A549 (cell line): ENCODE measurements at regions not wholly inside any gene's neighbourhood (a gene's known extent, or its start where the extent isn't known, plus 50 kb on each side); places are given as distances from the start of the nearest gene placed in this dataset.

ENCODE experiments used
- ATAC-seq, 2 experiments: fragments of 200-7000 bp in 1 of 2; fragments of >200 bp in 1 of 2; cut with Nextera tagmentation in 1 of 2; cut with Tn5 transposase in 1 of 2; 3 replicates each; pipeline versions ENCODE4 v1.8.0 to v1.9.1; 2018 to 2020; ENCODE audit warnings: mild to moderate bottlenecking in 1 of 2, moderate library complexity in 1 of 2
- CTCF ChIA-PET: fragments of 300-600 bp; sonication (Branson Sonifier 250); formaldehyde crosslinking; extraction: SDS; loops from one replicate; lab custom pipeline; 2021; ENCODE audit warnings: antibody characterized with exemption, inconsistent platforms; lab: Yijun Ruan, JAX
- POLR2A ChIA-PET: fragments of 350-600 bp; formaldehyde crosslinking; extraction: SDS; loops from one replicate; lab custom pipeline; 2021; ENCODE audit warnings: antibody characterized with exemption, inconsistent platforms; lab: Yijun Ruan, JAX
- DNase-seq, 2 experiments: peaks; one replicate each; pipeline versions ENCODE4 v3.0.0 to v3.0.0-alpha.2; 2011 to 2016; ENCODE audit warnings: low read depth in 1 of 2, low spot score in 1 of 2
- FAIRE-seq: peaks from 2 replicates; lab custom pipeline; 2011; peaks lifted over from hg19 to GRCh38; lab: Jason Lieb, UNC
- H3K27ac ChIP-seq, 2 experiments: fragments of >200 bp; sonication (Bioruptor Twin); formaldehyde crosslinking; 3 replicates each; pipeline ENCODE4 v1.5.1; 2016 to 2017
- H3K4me1 ChIP-seq: fragments of >200 bp; sonication (Bioruptor Twin); formaldehyde crosslinking; 3 replicates; pipeline ENCODE4 v1.6.1; 2016
- H3K4me2 ChIP-seq: fragments of >200 bp; sonication (Bioruptor Twin); formaldehyde crosslinking; 3 replicates; pipeline ENCODE4 v1.6.1; 2016
- H3K4me3 ChIP-seq: fragments of >200 bp; sonication (Bioruptor Twin); formaldehyde crosslinking; 3 replicates; pipeline ENCODE4 v1.5.1; 2016
- H3K9me3 ChIP-seq: fragments of >200 bp; sonication (Bioruptor Twin); formaldehyde crosslinking; 3 replicates; pipeline ENCODE4 v1.6.1; 2016
- CBX2 ChIP-seq: fragments of 200-600 bp; sonication (generic); IDR thresholded peaks from 2 replicates; pipeline ENCODE4 v1.6.1; 2016; ENCODE audit warnings: low read depth, mild to moderate bottlenecking, borderline replicate concordance
- CBX8 ChIP-seq: fragments of 200-600 bp; sonication (generic); IDR thresholded peaks from 2 replicates; pipeline ENCODE4 v1.6.1; 2016
- CHD2 ChIP-seq: fragments of 150-350 bp; IDR thresholded peaks from 2 replicates; pipeline ENCODE4 v1.6.1; 2014; ENCODE audit warnings: low read length; ENCODE audit not compliant: partially characterized antibody
- EHMT2 ChIP-seq: fragments of 200-600 bp; sonication (generic); IDR thresholded peaks from 2 replicates; pipeline ENCODE4 v1.6.1; 2016; ENCODE audit warnings: antibody characterized with exemption, low read depth, mild to moderate bottlenecking, moderate library complexity
- ESRRA ChIP-seq: fragments of 150-350 bp; IDR thresholded peaks from 2 replicates; pipeline ENCODE4 v1.6.1; 2014; ENCODE audit warnings: mild to moderate bottlenecking, low read length, borderline replicate concordance
- GATA3 ChIP-seq: IDR thresholded peaks from 2 replicates; pipeline ENCODE4 v1.6.1; 2012; ENCODE audit warnings: borderline replicate concordance
- HOXA7 ChIP-seq: fragments of 250-450 bp; sonication (Bioruptor Pico); IDR thresholded peaks from 2 replicates; pipeline ENCODE4 v1.5.0; 2020; ENCODE audit warnings: mild to moderate bottlenecking, moderate library complexity
- HOXB5 ChIP-seq: fragments of 250-450 bp; sonication (Bioruptor Pico); IDR thresholded peaks from 2 replicates; pipeline ENCODE4 v1.5.0; 2020; ENCODE audit warnings: mild to moderate bottlenecking, moderate library complexity
- JUN ChIP-seq, 2 experiments: fragments of >200 bp; sonication (Bioruptor Twin); formaldehyde crosslinking; IDR thresholded peaks; 2 replicates in 1 of 2; 3 replicates in 1 of 2; pipeline ENCODE4 v1.6.1; 2016 to 2017
- JUNB ChIP-seq: fragments of >200 bp; sonication (Bioruptor Twin); formaldehyde crosslinking; IDR thresholded peaks from 2 replicates; pipeline ENCODE4 v1.6.1; 2016
- PHF8 ChIP-seq: fragments of 200-600 bp; sonication (generic); IDR thresholded peaks from 2 replicates; pipeline ENCODE4 v1.6.1; 2016; ENCODE audit warnings: low read depth, mild to moderate bottlenecking, antibody characterized with exemption, moderate library complexity, borderline replicate concordance
- POLR2A ChIP-seq: IDR thresholded peaks from 2 replicates; pipeline ENCODE4 v1.6.1; 2012; ENCODE audit warnings: mild to moderate bottlenecking, low read length
- RARB ChIP-seq: fragments of 250-450 bp; sonication (Bioruptor Pico); IDR thresholded peaks from 2 replicates; pipeline ENCODE4 v1.8.0; 2021; ENCODE audit warnings: mild to moderate bottlenecking, moderate library complexity
- RCOR1 ChIP-seq: fragments of 150-350 bp; IDR thresholded peaks from 2 replicates; pipeline ENCODE4 v1.6.1; 2014; ENCODE audit warnings: antibody characterized with exemption, low read length, low read depth
- RFX5 ChIP-seq: fragments of 450-650 bp; IDR thresholded peaks from 2 replicates; pipeline ENCODE4 v1.7.1; 2014; ENCODE audit warnings: antibody characterized with exemption, mild to moderate bottlenecking, moderate library complexity
- ZC3H11A ChIP-seq: fragments of 450-650 bp; IDR thresholded peaks from 2 replicates; pipeline ENCODE4 v1.6.1; 2014; ENCODE audit warnings: antibody characterized with exemption, mild to moderate bottlenecking
- ZFP36 ChIP-seq: fragments of 450-650 bp; IDR thresholded peaks from 2 replicates; pipeline ENCODE4 v1.6.1; 2014; ENCODE audit warnings: borderline replicate concordance; ENCODE audit not compliant: partially characterized antibody
- ZSCAN20 ChIP-seq: fragments of 250-450 bp; sonication (Bioruptor Pico); IDR thresholded peaks from 2 replicates; pipeline ENCODE4 v1.8.0; 2022; ENCODE audit warnings: mild to moderate bottlenecking, moderate library complexity
- WGBS: methylation state at CpG from one replicate; pipeline ENCODE4 v1.1.6; 2017; ENCODE audit errors: missing lambda C conversion rate; 5-methylcytosine and 5-hydroxymethylcytosine counted together
- TF ChIP-seq, protein P1 (sequence below): fragments of 450-650 bp; IDR thresholded peaks from 2 replicates; pipeline ENCODE4 v1.6.1; 2014; ENCODE audit warnings: antibody characterized with exemption
- TF ChIP-seq, protein P2 (sequence below): fragments of 250-450 bp; sonication (Bioruptor Pico); IDR thresholded peaks from 2 replicates; pipeline ENCODE4 v1.5.0; 2020; ENCODE audit warnings: low read depth, mild to moderate bottlenecking, moderate library complexity
- TF ChIP-seq, protein P3 (sequence below): fragments of 150-350 bp; IDR thresholded peaks from 2 replicates; pipeline ENCODE4 v1.6.1; 2014; ENCODE audit warnings: low read depth, mild to moderate bottlenecking, low read length
- TF ChIP-seq, protein P4 (sequence below): fragments of >200 bp; sonication (Bioruptor Twin); formaldehyde crosslinking; IDR thresholded peaks from 3 replicates; pipeline ENCODE4 v1.5.1; 2016
- TF ChIP-seq, protein P5 (sequence below): fragments of 200-600 bp; sonication (generic); IDR thresholded peaks from 2 replicates; pipeline ENCODE4 v1.6.1; 2016; ENCODE audit warnings: antibody characterized with exemption, mild to moderate bottlenecking, moderate library complexity

DNA sequence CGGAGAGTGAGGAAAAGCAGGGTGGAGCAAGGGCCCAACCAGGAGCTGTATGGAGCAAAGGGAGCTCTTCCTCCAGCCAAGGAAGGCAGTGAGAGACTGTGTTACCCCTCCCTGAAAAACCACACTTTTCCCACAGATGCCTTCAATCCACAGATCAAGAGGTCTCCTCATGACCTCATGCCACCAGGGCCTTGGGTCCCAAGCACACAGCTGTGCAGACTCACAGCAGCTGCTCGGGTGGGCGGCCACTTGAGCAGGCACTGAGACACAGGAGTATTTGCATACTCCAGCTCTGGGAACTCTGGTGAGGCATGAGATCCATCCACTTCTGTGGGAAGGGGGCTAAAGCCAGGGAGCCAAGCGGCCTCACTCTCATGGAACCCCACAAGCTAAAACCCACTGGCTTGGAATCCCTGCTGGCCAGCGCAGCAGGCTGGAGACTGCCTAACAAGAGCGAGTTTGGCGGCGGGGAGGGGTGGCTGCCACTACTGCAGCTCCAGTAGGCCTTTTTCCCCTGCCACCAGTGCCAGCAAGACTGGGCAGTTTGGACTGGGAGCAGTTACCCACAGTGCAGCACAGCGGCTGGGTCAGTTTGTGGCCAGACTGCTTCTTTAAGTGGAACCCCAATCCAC is 880.6 kb upstream of the ARPP21 start:
- TF ChIP-seq GATA3 (no peak), EHMT2 (no peak), JUNB (no peak), RFX5 (no peak), JUN (IDR thresholded peaks at IDR 0.05) (no peak)
- H3K4me1 ChIP-seq = no peaks in the 10 kb centered on the region
- FAIRE-seq = no peak
- H3K4me3 ChIP-seq = no peak overlapping the region
- no peak overlapping the region for H3K27ac ChIP-seq
- H3K9me3 ChIP-seq = no peaks in the 10 kb centered on the region; the same call in 2 of the 3 replicates
- WGBS = 39% methylated on average over 5 of the region's 9 CpGs
- H3K4me2 ChIP-seq = no peak overlapping the region
- DNase-seq = no peak
- ChIA-PET CTCF (no interaction called here), POLR2A (no interaction called here)
- ATAC-seq = no peak

DNA sequence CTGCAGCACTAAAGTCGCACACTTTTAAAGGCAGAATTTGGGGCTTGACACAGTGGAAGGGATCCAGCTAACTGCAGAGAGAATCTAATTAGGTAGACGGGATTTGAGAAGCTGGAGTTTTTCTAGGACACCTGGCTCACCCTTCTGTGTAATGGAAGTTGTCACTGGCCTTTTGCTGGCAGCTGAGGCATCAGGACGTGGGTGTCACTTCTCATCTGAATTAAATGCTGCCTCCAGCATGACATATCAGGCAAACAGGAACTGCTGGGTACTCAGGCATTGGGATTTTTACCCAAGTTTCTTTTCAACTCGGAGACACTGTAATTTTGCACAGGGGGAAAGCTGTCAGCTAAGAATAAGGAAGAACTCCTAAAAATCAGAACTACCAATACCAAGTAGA is 861.9 kb upstream of the ARPP21 start:
- FAIRE-seq (no peak), DNase-seq (no peak), ATAC-seq (no peak)
- Histone ChIP-seq H3K9me3 (no peaks in the 10 kb centered on the region), H3K4me3 (no peak overlapping the region), H3K4me1 (no peaks in the 10 kb centered on the region), H3K27ac (no peak overlapping the region), H3K4me2 (no peak overlapping the region)
- WGBS = 3% methylated on average over 4 of the region's 4 CpGs
- TF ChIP-seq, protein P1, sequence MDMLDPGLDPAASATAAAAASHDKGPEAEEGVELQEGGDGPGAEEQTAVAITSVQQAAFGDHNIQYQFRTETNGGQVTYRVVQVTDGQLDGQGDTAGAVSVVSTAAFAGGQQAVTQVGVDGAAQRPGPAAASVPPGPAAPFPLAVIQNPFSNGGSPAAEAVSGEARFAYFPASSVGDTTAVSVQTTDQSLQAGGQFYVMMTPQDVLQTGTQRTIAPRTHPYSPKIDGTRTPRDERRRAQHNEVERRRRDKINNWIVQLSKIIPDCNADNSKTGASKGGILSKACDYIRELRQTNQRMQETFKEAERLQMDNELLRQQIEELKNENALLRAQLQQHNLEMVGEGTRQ = no peak
- TF ChIP-seq RCOR1 = no peak
- no peak for TF ChIP-seq ZFP36
- no peak for TF ChIP-seq RARB (CRISPR knock-in tag)
- TF ChIP-seq, protein P2, sequence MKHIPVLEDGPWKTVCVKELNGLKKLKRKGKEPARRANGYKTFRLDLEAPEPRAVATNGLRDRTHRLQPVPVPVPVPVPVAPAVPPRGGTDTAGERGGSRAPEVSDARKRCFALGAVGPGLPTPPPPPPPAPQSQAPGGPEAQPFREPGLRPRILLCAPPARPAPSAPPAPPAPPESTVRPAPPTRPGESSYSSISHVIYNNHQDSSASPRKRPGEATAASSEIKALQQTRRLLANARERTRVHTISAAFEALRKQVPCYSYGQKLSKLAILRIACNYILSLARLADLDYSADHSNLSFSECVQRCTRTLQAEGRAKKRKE = no peak
- TF ChIP-seq PHF8 = no peak
- TF ChIP-seq HOXA7 (CRISPR knock-in tag) = no peak
- TF ChIP-seq JUN (IDR thresholded peaks at IDR 0.05) = no peak
- no peak for TF ChIP-seq JUNB
- TF ChIP-seq ESRRA = no peak
- TF ChIP-seq, protein P3, sequence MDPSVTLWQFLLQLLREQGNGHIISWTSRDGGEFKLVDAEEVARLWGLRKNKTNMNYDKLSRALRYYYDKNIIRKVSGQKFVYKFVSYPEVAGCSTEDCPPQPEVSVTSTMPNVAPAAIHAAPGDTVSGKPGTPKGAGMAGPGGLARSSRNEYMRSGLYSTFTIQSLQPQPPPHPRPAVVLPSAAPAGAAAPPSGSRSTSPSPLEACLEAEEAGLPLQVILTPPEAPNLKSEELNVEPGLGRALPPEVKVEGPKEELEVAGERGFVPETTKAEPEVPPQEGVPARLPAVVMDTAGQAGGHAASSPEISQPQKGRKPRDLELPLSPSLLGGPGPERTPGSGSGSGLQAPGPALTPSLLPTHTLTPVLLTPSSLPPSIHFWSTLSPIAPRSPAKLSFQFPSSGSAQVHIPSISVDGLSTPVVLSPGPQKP = no peak
- no peak for TF ChIP-seq HOXB5
- no peak for TF ChIP-seq POLR2A
- no peak for TF ChIP-seq CHD2
- TF ChIP-seq CBX8 = no peak
- TF ChIP-seq, protein P4, sequence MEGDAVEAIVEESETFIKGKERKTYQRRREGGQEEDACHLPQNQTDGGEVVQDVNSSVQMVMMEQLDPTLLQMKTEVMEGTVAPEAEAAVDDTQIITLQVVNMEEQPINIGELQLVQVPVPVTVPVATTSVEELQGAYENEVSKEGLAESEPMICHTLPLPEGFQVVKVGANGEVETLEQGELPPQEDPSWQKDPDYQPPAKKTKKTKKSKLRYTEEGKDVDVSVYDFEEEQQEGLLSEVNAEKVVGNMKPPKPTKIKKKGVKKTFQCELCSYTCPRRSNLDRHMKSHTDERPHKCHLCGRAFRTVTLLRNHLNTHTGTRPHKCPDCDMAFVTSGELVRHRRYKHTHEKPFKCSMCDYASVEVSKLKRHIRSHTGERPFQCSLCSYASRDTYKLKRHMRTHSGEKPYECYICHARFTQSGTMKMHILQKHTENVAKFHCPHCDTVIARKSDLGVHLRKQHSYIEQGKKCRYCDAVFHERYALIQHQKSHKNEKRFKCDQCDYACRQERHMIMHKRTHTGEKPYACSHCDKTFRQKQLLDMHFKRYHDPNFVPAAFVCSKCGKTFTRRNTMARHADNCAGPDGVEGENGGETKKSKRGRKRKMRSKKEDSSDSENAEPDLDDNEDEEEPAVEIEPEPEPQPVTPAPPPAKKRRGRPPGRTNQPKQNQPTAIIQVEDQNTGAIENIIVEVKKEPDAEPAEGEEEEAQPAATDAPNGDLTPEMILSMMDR = no peak
- TF ChIP-seq, protein P5, sequence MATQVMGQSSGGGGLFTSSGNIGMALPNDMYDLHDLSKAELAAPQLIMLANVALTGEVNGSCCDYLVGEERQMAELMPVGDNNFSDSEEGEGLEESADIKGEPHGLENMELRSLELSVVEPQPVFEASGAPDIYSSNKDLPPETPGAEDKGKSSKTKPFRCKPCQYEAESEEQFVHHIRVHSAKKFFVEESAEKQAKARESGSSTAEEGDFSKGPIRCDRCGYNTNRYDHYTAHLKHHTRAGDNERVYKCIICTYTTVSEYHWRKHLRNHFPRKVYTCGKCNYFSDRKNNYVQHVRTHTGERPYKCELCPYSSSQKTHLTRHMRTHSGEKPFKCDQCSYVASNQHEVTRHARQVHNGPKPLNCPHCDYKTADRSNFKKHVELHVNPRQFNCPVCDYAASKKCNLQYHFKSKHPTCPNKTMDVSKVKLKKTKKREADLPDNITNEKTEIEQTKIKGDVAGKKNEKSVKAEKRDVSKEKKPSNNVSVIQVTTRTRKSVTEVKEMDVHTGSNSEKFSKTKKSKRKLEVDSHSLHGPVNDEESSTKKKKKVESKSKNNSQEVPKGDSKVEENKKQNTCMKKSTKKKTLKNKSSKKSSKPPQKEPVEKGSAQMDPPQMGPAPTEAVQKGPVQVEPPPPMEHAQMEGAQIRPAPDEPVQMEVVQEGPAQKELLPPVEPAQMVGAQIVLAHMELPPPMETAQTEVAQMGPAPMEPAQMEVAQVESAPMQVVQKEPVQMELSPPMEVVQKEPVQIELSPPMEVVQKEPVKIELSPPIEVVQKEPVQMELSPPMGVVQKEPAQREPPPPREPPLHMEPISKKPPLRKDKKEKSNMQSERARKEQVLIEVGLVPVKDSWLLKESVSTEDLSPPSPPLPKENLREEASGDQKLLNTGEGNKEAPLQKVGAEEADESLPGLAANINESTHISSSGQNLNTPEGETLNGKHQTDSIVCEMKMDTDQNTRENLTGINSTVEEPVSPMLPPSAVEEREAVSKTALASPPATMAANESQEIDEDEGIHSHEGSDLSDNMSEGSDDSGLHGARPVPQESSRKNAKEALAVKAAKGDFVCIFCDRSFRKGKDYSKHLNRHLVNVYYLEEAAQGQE = no peak
- TF ChIP-seq CBX2 = no peak
- TF ChIP-seq ZSCAN20 (CRISPR knock-in tag) = no peak
- TF ChIP-seq ZC3H11A = no peak
- CTCF ChIA-PET = no interaction called here
- POLR2A ChIA-PET = no interaction called here
